B cell (primary cell): ENCODE measurements at regions not wholly inside any gene's neighbourhood (a gene's known extent, or its start where the extent isn't known, plus 50 kb on each side); places are given as distances from the start of the nearest gene placed in this dataset.

ENCODE experiments used
- ATAC-seq: fragments of 200-7000 bp; cut with Tn5 transposase; one replicate; pipeline ENCODE4 v1.10.0; 2021; ENCODE audit warnings: low read depth, mild to moderate bottlenecking, moderate number of reproducible peaks, moderate library complexity
- CTCF ChIA-PET: fragments of 350-600 bp; sonication (Branson Sonifier 250); formaldehyde crosslinking; loops from one replicate; lab custom pipeline; 2021; ENCODE audit warnings: antibody characterized with exemption, inconsistent platforms; lab: Charles Lee
- POLR2A ChIA-PET: fragments of 350-600 bp; sonication (Branson Sonifier 250); formaldehyde crosslinking; loops from one replicate; lab custom pipeline; 2021; ENCODE audit warnings: antibody characterized with exemption; lab: Charles Lee
- DNase-seq: peaks from one replicate; pipeline ENCODE4 v3.0.0; 2013
- H2AFZ ChIP-seq: 2 replicates; pipeline ENCODE4 v1.6.1; 2012; ENCODE audit warnings: mild to moderate bottlenecking, low read depth, low read length; ENCODE audit not compliant: insufficient read depth, poor library complexity, severe bottlenecking
- H3K27ac ChIP-seq, 2 donors: 1 replicate in 1 of 2; 2 replicates in 1 of 2; pipeline ENCODE4 v1.5.1; 2012 to 2013; ENCODE audit warnings: low read length in 2 of 2, mild to moderate bottlenecking in 2 of 2, moderate library complexity in 1 of 2
- H3K27me3 ChIP-seq, 4 experiments: fragments of 200-600 bp in 1 of 4; sonication (generic) in 1 of 4; replicated peaks in 1 of 4; 1 replicate in 2 of 4; 2 replicates in 2 of 4; pipeline versions ENCODE4 v1.6.1 to v1.7.0; 2013 to 2016; ENCODE audit warnings: low read length in 3 of 4, mild to moderate bottlenecking in 2 of 4, mixed read lengths in 1 of 4, moderate library complexity in 1 of 4; ENCODE audit not compliant: insufficient read depth in 4 of 4, control insufficient read depth in 3 of 4; ENCODE audit errors: control extremely low read depth in 1 of 4
- H3K36me3 ChIP-seq, 2 experiments: replicated peaks in 1 of 2; 1 replicate in 1 of 2; 2 replicates in 1 of 2; pipeline versions ENCODE4 v1.6.1 to v1.7.1; 2013; ENCODE audit warnings: low read length in 1 of 2; ENCODE audit not compliant: insufficient read depth in 2 of 2, control insufficient read depth in 1 of 2; ENCODE audit errors: control extremely low read depth in 1 of 2, extremely low read depth in 1 of 2
- H3K4me1 ChIP-seq, 2 donors: fragments of 200-600 bp in 1 of 2; sonication (generic) in 1 of 2; 1 replicate in 1 of 2; 2 replicates in 1 of 2; pipeline versions ENCODE4 v1.5.1 to v1.6.1; 2013 to 2017; ENCODE audit warnings: low read length in 2 of 2; ENCODE audit not compliant: control insufficient read depth in 2 of 2, insufficient read depth in 2 of 2
- H3K4me2 ChIP-seq: replicated peaks from 2 replicates; pipeline ENCODE3; 2012; ENCODE audit warnings: mild to moderate bottlenecking, low read depth, low read length; ENCODE audit not compliant: poor library complexity, severe bottlenecking
- H3K4me3 ChIP-seq, 5 experiments: fragments of 200-600 bp in 1 of 5; sonication (generic) in 1 of 5; 1 replicate in 3 of 5; 2 replicates in 2 of 5; pipeline versions ENCODE4 v1.5.1 to v1.7.0; 2011 to 2016; ENCODE audit warnings: low read length in 4 of 5, mild to moderate bottlenecking in 4 of 5, low read depth in 2 of 5, control low read depth in 1 of 5, moderate library complexity in 1 of 5; ENCODE audit not compliant: insufficient read depth in 1 of 5; ENCODE audit errors: control extremely low read depth in 1 of 5, extremely low read depth in 1 of 5
- H3K79me2 ChIP-seq: fragments of 200-600 bp; sonication (generic); one replicate; pipeline ENCODE4 v1.6.0; 2016; ENCODE audit warnings: low read length; ENCODE audit not compliant: control insufficient read depth, insufficient read depth
- H3K9ac ChIP-seq: fragments of 200-600 bp; sonication (generic); 2 replicates; pipeline ENCODE4 v1.6.1; 2017; ENCODE audit warnings: mild to moderate bottlenecking, low read length, moderate library complexity
- H3K9me3 ChIP-seq, 3 donors: one replicate each; pipeline versions ENCODE4 v1.6.1 to v1.7.1; 2013; ENCODE audit warnings: low read length in 2 of 3; ENCODE audit not compliant: control insufficient read depth in 2 of 3, insufficient read depth in 1 of 3; ENCODE audit errors: control extremely low read depth in 1 of 3
- H4K20me1 ChIP-seq: 2 replicates; pipeline ENCODE4 v1.6.0; 2012; ENCODE audit warnings: mild to moderate bottlenecking, low read length; ENCODE audit not compliant: insufficient read depth, control insufficient read depth, poor library complexity, severe bottlenecking
- H3K27ac Mint-ChIP-seq: one replicate; pipeline ENCODE4 v1.8.0; 2021; ENCODE audit warnings: mixed read lengths
- H3K27me3 Mint-ChIP-seq: one replicate; pipeline ENCODE4 v1.8.0; 2021; ENCODE audit warnings: mixed read lengths
- H3K4me1 Mint-ChIP-seq: one replicate; pipeline ENCODE4 v1.8.0; 2021; ENCODE audit warnings: mixed read lengths
- H3K4me3 Mint-ChIP-seq: one replicate; pipeline ENCODE4 v1.8.0; 2021; ENCODE audit warnings: mixed read lengths
- H3K9me3 Mint-ChIP-seq: one replicate; pipeline ENCODE4 v1.8.0; 2022; ENCODE audit warnings: mixed read lengths; ENCODE audit not compliant: insufficient read depth
- EZH2 ChIP-seq: IDR thresholded peaks from 2 replicates; pipeline ENCODE4 v1.6.1; 2012; ENCODE audit warnings: borderline replicate concordance, low read depth, mild to moderate bottlenecking, moderate library complexity, low read length; ENCODE audit not compliant: insufficient read depth, poor library complexity, severe bottlenecking
- WGBS: methylation state at CpG from one replicate; pipeline ENCODE4 v1.1.5; 2013; ENCODE audit warnings: missing lambda C conversion rate; ENCODE audit not compliant: insufficient coverage; 5-methylcytosine and 5-hydroxymethylcytosine counted together
- intact Hi-C: fragments of 100-400 bp; cut with micrococcal nuclease; formaldehyde crosslinking; loops from one replicate; pipeline ENCODE4 v1.10.0; 2022
- TF ChIP-seq, protein P1 (sequence below): fragments of 200-600 bp; IDR thresholded peaks from one replicate; pipeline ENCODE4 v1.8.0; 2022; ENCODE audit warnings: antibody characterized with exemption, mild to moderate bottlenecking

DNA sequence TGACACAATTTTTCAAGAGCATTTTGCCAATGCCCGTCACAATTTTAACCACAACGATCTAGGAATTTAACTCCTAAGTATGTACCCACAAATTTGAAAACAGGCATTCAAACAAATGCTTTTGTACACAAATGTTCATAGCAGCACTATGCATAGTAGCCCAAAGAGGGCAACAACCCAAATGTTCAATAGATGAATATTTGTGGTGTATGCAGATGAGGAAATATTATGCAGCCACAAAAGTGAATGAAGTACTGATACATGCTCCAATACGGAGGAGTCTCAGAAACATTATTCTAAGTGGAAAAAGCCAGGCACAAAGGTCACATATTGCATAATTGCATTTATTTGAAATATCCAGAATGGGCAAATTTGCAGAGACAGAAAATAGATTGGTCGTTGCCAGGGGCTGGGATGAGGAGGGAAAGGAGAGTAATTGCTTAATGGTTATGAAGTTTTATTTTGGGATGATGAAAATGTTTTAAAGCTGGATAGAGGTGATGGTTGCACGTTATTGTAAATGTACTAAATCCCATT is 117.2 kb downstream of the PXDC1 start:
- Histone ChIP-seq H3K9ac (no peak overlapping the region), H3K4me2 (no peak overlapping the region), H3K79me2 (no peaks in the 10 kb centered on the region), H3K27me3 (no peaks in the 10 kb centered on the region), H3K4me1 (no peaks in the 10 kb centered on the region), H3K36me3 (no peaks in the 10 kb centered on the region), H4K20me1 (no peaks in the 10 kb centered on the region), H3K4me3 (no peak overlapping the region), H3K27ac (no peak overlapping the region), H2AFZ (no peak overlapping the region), H3K9me3 (no peaks in the 10 kb centered on the region)
- no peaks in the 10 kb centered on the region for H3K9me3 Mint-ChIP-seq
- no peaks in the 10 kb centered on the region for H3K4me1 Mint-ChIP-seq
- ChIA-PET POLR2A (no interaction called here), CTCF (no interaction called here)
- DNase-seq (no peak), ATAC-seq (no peak)
- 93% methylated on average over 3 of the region's 5 CpGs for WGBS
- TF ChIP-seq EZH2 = no peak
- H3K27me3 Mint-ChIP-seq = peaks cover 16% of the 10 kb centered on the region
- intact Hi-C loops = no loop called here
- no peak overlapping the region for H3K27ac Mint-ChIP-seq
- no peak overlapping the region for H3K4me3 Mint-ChIP-seq

DNA sequence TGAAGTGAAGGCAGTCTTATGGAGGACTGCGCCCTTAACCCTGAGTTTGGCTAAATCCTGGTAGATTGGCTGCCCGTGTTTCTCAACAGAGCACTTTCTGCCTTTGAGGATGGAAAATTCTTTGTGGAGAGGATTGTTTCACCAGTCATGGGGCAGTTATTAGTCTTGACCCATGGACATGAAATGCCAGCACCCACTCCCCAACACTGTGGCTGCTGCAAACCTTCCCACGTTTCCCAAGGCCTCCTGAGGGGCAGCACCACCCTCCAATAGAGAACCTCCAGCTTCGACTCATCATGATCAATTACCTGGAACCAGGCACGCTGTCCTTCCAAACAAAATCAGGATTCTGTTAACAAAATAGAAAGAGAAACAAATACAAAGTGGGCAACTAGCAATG is 117.8 kb downstream of the PXDC1 start:
- Histone ChIP-seq H3K4me1 (no peaks in the 10 kb centered on the region), H3K27me3 (peaks cover 0 to 4% (median under 1%) of the 10 kb centered on the region in 4 experiments), H3K36me3 (no peaks in the 10 kb centered on the region), H3K4me2 (no peak overlapping the region), H3K79me2 (no peaks in the 10 kb centered on the region), H3K9ac (no peak overlapping the region), H2AFZ (no peak overlapping the region), H3K4me3 (no peak overlapping the region), H3K27ac (no peak overlapping the region), H3K9me3 (no peaks in the 10 kb centered on the region), H4K20me1 (no peaks in the 10 kb centered on the region)
- Mint-ChIP-seq H3K4me1 (no peaks in the 10 kb centered on the region), H3K4me3 (no peak overlapping the region), H3K27ac (no peak overlapping the region), H3K9me3 (no peaks in the 10 kb centered on the region), H3K27me3 (peaks cover 17% of the 10 kb centered on the region)
- TF ChIP-seq, protein P1, sequence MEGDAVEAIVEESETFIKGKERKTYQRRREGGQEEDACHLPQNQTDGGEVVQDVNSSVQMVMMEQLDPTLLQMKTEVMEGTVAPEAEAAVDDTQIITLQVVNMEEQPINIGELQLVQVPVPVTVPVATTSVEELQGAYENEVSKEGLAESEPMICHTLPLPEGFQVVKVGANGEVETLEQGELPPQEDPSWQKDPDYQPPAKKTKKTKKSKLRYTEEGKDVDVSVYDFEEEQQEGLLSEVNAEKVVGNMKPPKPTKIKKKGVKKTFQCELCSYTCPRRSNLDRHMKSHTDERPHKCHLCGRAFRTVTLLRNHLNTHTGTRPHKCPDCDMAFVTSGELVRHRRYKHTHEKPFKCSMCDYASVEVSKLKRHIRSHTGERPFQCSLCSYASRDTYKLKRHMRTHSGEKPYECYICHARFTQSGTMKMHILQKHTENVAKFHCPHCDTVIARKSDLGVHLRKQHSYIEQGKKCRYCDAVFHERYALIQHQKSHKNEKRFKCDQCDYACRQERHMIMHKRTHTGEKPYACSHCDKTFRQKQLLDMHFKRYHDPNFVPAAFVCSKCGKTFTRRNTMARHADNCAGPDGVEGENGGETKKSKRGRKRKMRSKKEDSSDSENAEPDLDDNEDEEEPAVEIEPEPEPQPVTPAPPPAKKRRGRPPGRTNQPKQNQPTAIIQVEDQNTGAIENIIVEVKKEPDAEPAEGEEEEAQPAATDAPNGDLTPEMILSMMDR = no peak
- TF ChIP-seq EZH2 = no peak
- POLR2A ChIA-PET = no interaction called here
- 100% methylated on average over 3 of the region's 5 CpGs for WGBS
- CTCF ChIA-PET = no interaction called here
- DNase-seq = no peak
- intact Hi-C loops = no loop called here
- no peak for ATAC-seq
